SK-N-SH (cell line): ENCODE measurements at regions not wholly inside any gene's neighbourhood (a gene's known extent, or its start where the extent isn't known, plus 50 kb on each side); places are given as distances from the start of the nearest gene placed in this dataset.

ENCODE experiments used
- CHD2 ChIP-seq: fragments of 150-350 bp; IDR thresholded peaks from 2 replicates; pipeline ENCODE4 v1.6.1; 2018; ENCODE audit warnings: low read length; ENCODE audit not compliant: partially characterized antibody
- CTCF ChIP-seq: fragments of 200-600 bp; sonication (generic); IDR thresholded peaks from 2 replicates; pipeline ENCODE4 v1.6.1; 2017; ENCODE audit warnings: antibody characterized with exemption, mild to moderate bottlenecking, moderate library complexity
- EP300 ChIP-seq, 2 experiments: IDR thresholded peaks; 2 replicates each; pipeline versions ENCODE4 v1.4.0 to v1.6.1; 2012; ENCODE audit warnings: borderline replicate concordance in 1 of 2, low read depth in 1 of 2, low read length in 1 of 2
- EZH2phosphoT487 ChIP-seq: fragments of 200-600 bp; sonication (generic); IDR thresholded peaks from 2 replicates; pipeline ENCODE4 v1.6.1; 2017; ENCODE audit warnings: low read depth, mixed run types, mild to moderate bottlenecking, antibody characterized with exemption, moderate library complexity, borderline replicate concordance
- FOSL2 ChIP-seq: IDR thresholded peaks from 2 replicates; pipeline ENCODE4 v1.4.0; 2012; ENCODE audit warnings: low read depth, mild to moderate bottlenecking, moderate library complexity, borderline replicate concordance
- IRF3 ChIP-seq: fragments of 150-350 bp; IDR thresholded peaks from 2 replicates; pipeline ENCODE4 v1.6.1; 2016; ENCODE audit warnings: mild to moderate bottlenecking, low read depth, low read length
- MXI1 ChIP-seq: IDR thresholded peaks from 2 replicates; pipeline ENCODE4 v1.6.1; 2012; ENCODE audit warnings: mild to moderate bottlenecking, low read depth, low read length, improper control_type of control experiment
- POLR2AphosphoS5 ChIP-seq: IDR thresholded peaks from 2 replicates; pipeline ENCODE4 v1.6.1; 2012; ENCODE audit warnings: low read depth, low read length
- REST ChIP-seq: IDR thresholded peaks from 2 replicates; pipeline ENCODE4 v1.6.1; 2012; ENCODE audit warnings: mild to moderate bottlenecking, low read depth, low read length, moderate library complexity
- YY1 ChIP-seq: IDR thresholded peaks from 2 replicates; pipeline ENCODE4 v1.4.0; 2012; ENCODE audit warnings: low read depth, mild to moderate bottlenecking

GRCh38 chr13:91199866-91200265 lies 147.6 kb upstream of the MIR17HG start:
- no peak for TF ChIP-seq CTCF
- TF ChIP-seq YY1, result no peak
- no peak for TF ChIP-seq EZH2phosphoT487
- TF ChIP-seq EP300 (IDR thresholded peaks at IDR 0.05; ENCODE audit: borderline replicate concordance in 1 of 2, low read depth in 1 of 2, low read length in 1 of 2), result no peak
- TF ChIP-seq POLR2AphosphoS5, result no peak
- TF ChIP-seq REST, result no peak
- TF ChIP-seq FOSL2, result no peak
- no peak for TF ChIP-seq IRF3
- TF ChIP-seq CHD2, result no peak
- no peak for TF ChIP-seq MXI1
